ENCODE measurements at regions not wholly inside any gene's neighbourhood (a gene's known extent, or its start where the extent isn't known, plus 50 kb on each side); places are given as distances from the start of the nearest gene placed in this dataset.

- ATAC-seq (no peak), DNase-seq (ENCODE audit: low spot score) (no peak), FAIRE-seq (no peak)
- in situ Hi-C loops (cut with HindIII; ENCODE audit: extremely low pct_ligation_motif_present, low pct_unique_long_range_greater_than_20kb) (no loop called here), intact Hi-C loops (cut with micrococcal nuclease; ENCODE audit: unreplicated experiment) (no loop called here)
- H3K36me3 ChIP-seq (replicated peaks in 1 of 2; ENCODE audit: control insufficient read depth in 1 of 2, insufficient read depth in 2 of 2, low read length in 2 of 2) = no peaks in the 10 kb centered on the region
- H3K4me2 ChIP-seq (ENCODE audit: low read depth, low read length) = no peak overlapping the region
- BruUV-seq (replicated peaks) = no TSS peak
- TF ChIP-seq RFXANK (CRISPR knock-in tag; IDR thresholded peaks at IDR 0.05) = no peak
- no peak for TF ChIP-seq NFIB (CRISPR knock-in tag; IDR thresholded peaks at IDR 0.05; ENCODE audit: borderline replicate concordance)
- no peak for TF ChIP-seq ZNF563 (CRISPR knock-in tag; IDR thresholded peaks at IDR 0.05)
- TF ChIP-seq, protein P1, sequence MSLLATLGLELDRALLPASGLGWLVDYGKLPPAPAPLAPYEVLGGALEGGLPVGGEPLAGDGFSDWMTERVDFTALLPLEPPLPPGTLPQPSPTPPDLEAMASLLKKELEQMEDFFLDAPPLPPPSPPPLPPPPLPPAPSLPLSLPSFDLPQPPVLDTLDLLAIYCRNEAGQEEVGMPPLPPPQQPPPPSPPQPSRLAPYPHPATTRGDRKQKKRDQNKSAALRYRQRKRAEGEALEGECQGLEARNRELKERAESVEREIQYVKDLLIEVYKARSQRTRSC (CRISPR knock-in tag; IDR thresholded peaks at IDR 0.05; ENCODE audit: low read depth) = no peak
- no peak for TF ChIP-seq RORA (CRISPR knock-in tag; IDR thresholded peaks at IDR 0.05)
- TF ChIP-seq ZNF101 (CRISPR knock-in tag; IDR thresholded peaks at IDR 0.05; ENCODE audit: borderline replicate concordance, low read depth) = no peak
- TF ChIP-seq ZNF33B (CRISPR knock-in tag; IDR thresholded peaks at IDR 0.05) = no peak
- H3K4me3 ChIP-seq (replicated peaks in 1 of 3; ENCODE audit: insufficient read depth in 1 of 3, low read depth in 2 of 3, low read length in 3 of 3) = no peak overlapping the region
- ChIA-PET POLR2A (no interaction called here), CTCF (ENCODE audit: low intra/inter-chr PET ratio, low total read pairs) (no interaction called here)
- peaks cover 7% of the 10 kb centered on the region; the same call in 1 of the 2 replicates for H3K4me1 ChIP-seq (ENCODE audit: insufficient read depth, low read length)
- 79% methylated on average over 2 of the region's 2 CpGs for WGBS (ENCODE audit: low lambda C conversion rate)
- H4K20me1 ChIP-seq (ENCODE audit: insufficient read depth, low read length) = no peaks in the 10 kb centered on the region
- H3K27ac ChIP-seq (ENCODE audit: extremely low read length, insufficient read depth, low read length) = no peak overlapping the region
- no peaks in the 10 kb centered on the region for H3K9me3 ChIP-seq (ENCODE audit: low read length)
- no peak overlapping the region for H2AFZ ChIP-seq (ENCODE audit: low read length)
- H3K79me2 ChIP-seq (ENCODE audit: insufficient read depth, low read length) = no peaks in the 10 kb centered on the region
- H3K27me3 ChIP-seq (ENCODE audit: control insufficient read depth in 1 of 2, insufficient read depth in 2 of 2, low read length in 2 of 2) = no peaks in the 10 kb centered on the region
- no peak overlapping the region for H3K9ac ChIP-seq (ENCODE audit: insufficient read depth, low read depth, low read length)
These were observed 226.4 kb upstream of the SERP2 start for GRCh38 chr13:44147233-44147632.

DNA sequence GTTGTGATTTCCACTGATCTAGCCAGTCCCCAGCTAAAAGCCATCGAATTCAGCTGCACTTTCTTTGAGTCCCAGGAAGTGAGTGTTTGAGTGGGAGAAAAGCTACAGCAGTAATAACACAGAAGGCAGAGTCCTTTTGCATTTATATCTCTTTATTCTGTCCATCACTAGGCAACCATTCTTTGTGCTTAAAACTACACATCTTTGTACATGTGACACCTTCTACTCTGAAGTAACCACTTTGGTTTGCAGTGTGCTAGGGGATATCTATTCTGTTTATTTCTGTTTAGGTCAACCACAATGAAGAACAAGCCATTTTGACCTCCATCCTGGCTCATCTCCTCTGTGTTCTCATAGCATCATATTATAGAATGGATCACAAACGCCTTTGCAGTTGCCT lies 226.0 kb upstream of the SERP2 start:
- Histone ChIP-seq H3K9ac (ENCODE audit: insufficient read depth, low read depth, low read length) (no peak overlapping the region), H3K4me1 (ENCODE audit: insufficient read depth, low read length) (peaks cover 3% of the 10 kb centered on the region; the same call in 1 of the 2 replicates), H3K79me2 (ENCODE audit: insufficient read depth, low read length) (no peaks in the 10 kb centered on the region), H3K4me2 (ENCODE audit: low read depth, low read length) (no peak overlapping the region), H3K4me3 (replicated peaks in 1 of 3; ENCODE audit: insufficient read depth in 1 of 3, low read depth in 2 of 3, low read length in 3 of 3) (no peak overlapping the region), H3K27me3 (ENCODE audit: control insufficient read depth in 1 of 2, insufficient read depth in 2 of 2, low read length in 2 of 2) (no peaks in the 10 kb centered on the region), H4K20me1 (ENCODE audit: insufficient read depth, low read length) (no peaks in the 10 kb centered on the region), H3K27ac (ENCODE audit: extremely low read length, insufficient read depth, low read length) (no peak overlapping the region), H3K9me3 (ENCODE audit: low read length) (no peaks in the 10 kb centered on the region), H2AFZ (ENCODE audit: low read length) (no peak overlapping the region), H3K36me3 (replicated peaks in 1 of 2; ENCODE audit: control insufficient read depth in 1 of 2, insufficient read depth in 2 of 2, low read length in 2 of 2) (no peaks in the 10 kb centered on the region)
- ATAC-seq (no peak), DNase-seq (ENCODE audit: low spot score) (no peak), FAIRE-seq (no peak)
- BruUV-seq (replicated peaks) = no TSS peak
- 0% methylated on average over 2 of the region's 2 CpGs for WGBS (ENCODE audit: low lambda C conversion rate)
- in situ Hi-C loops (cut with HindIII; ENCODE audit: extremely low pct_ligation_motif_present, low pct_unique_long_range_greater_than_20kb) = no loop called here
- intact Hi-C loops (cut with micrococcal nuclease; ENCODE audit: unreplicated experiment) = no loop called here
- POLR2A ChIA-PET = no interaction called here
- CTCF ChIA-PET (ENCODE audit: low intra/inter-chr PET ratio, low total read pairs) = no interaction called here
- TF ChIP-seq REST (IDR thresholded peaks at IDR 0.05; ENCODE audit: borderline replicate concordance in 1 of 2, low read depth in 1 of 2, low read length in 2 of 2) (no peak), RBAK (CRISPR knock-in tag; IDR thresholded peaks at IDR 0.05) (no peak), HOMEZ (CRISPR knock-in tag; IDR thresholded peaks at IDR 0.05; ENCODE audit: low read depth) (no peak)
- TF ChIP-seq, protein P2, sequence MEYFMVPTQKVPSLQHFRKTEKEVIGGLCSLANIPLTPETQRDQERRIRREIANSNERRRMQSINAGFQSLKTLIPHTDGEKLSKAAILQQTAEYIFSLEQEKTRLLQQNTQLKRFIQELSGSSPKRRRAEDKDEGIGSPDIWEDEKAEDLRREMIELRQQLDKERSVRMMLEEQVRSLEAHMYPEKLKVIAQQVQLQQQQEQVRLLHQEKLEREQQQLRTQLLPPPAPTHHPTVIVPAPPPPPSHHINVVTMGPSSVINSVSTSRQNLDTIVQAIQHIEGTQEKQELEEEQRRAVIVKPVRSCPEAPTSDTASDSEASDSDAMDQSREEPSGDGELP (IDR thresholded peaks at IDR 0.05; ENCODE audit: borderline replicate concordance, low read depth) = no peak
